K562 (cell line): ENCODE measurements at regions not wholly inside any gene's neighbourhood (a gene's known extent, or its start where the extent isn't known, plus 50 kb on each side); places are given as distances from the start of the nearest gene placed in this dataset.
A peak's percentile ranks its signal among the peaks of the same experiment; 100 is the strongest.

Source experiments
- HSF4 ChIP-seq: fragments of 250-450 bp; sonication (Bioruptor Pico); IDR thresholded peaks from 2 replicates; pipeline ENCODE4 v2.1.2; 2022; ENCODE audit warnings: mild to moderate bottlenecking, moderate library complexity, borderline replicate concordance
- KDM1A ChIP-seq, 2 experiments: fragments of 450-650 bp; IDR thresholded peaks; 2 replicates each; pipeline ENCODE4 v1.6.1; 2016; ENCODE audit warnings: mild to moderate bottlenecking in 2 of 2
- LCOR ChIP-seq: sonication (generic); formaldehyde crosslinking; IDR thresholded peaks from 2 replicates; pipeline ENCODE4 v1.8.0; 2022; ENCODE audit warnings: mild to moderate bottlenecking, missing genetic modification reagents
- NR2F6 ChIP-seq: fragments of 450-650 bp; formaldehyde crosslinking; IDR thresholded peaks from 2 replicates; pipeline ENCODE4 v1.4.0; 2020; ENCODE audit warnings: mild to moderate bottlenecking
- PTBP1 ChIP-seq: fragments of 200-400 bp; formaldehyde crosslinking; IDR thresholded peaks from 2 replicates; pipeline ENCODE4 v1.6.1; 2017; ENCODE audit warnings: low read depth, low read length
- SAP30 ChIP-seq: fragments of 200-600 bp; sonication (generic); IDR thresholded peaks from 2 replicates; pipeline ENCODE4 v1.6.1; 2012; ENCODE audit warnings: borderline replicate concordance, low read depth, mild to moderate bottlenecking, moderate library complexity, low read length, control low read depth, inconsistent platforms; ENCODE audit not compliant: insufficient read depth, poor library complexity, severe bottlenecking
- TEAD1 ChIP-seq, 2 experiments: fragments of 450-650 bp in 1 of 2; sonication (generic) in 1 of 2; formaldehyde crosslinking; IDR thresholded peaks; 2 replicates each; pipeline versions ENCODE4 v1.4.0 to v1.8.0; 2020 to 2022; ENCODE audit warnings: mild to moderate bottlenecking in 2 of 2, missing genetic modification reagents in 1 of 2
- THRAP3 ChIP-seq: fragments of 450-650 bp; IDR thresholded peaks from 2 replicates; pipeline ENCODE4 v1.6.1; 2016; ENCODE audit warnings: mild to moderate bottlenecking, inconsistent platforms, borderline replicate concordance
- ZNF232 ChIP-seq: sonication (generic); formaldehyde crosslinking; IDR thresholded peaks from 2 replicates; pipeline ENCODE4 v1.8.0; 2022; ENCODE audit warnings: mild to moderate bottlenecking, missing genetic modification reagents
- TF ChIP-seq, protein P1 (sequence below): fragments of 450-650 bp; conservative IDR thresholded peaks from 2 replicates; pipeline ENCODE4 v1.6.1; 2016; ENCODE audit warnings: missing genetic modification characterization, low read depth, mild to moderate bottlenecking, control low read depth, missing compliant biosample characterization
- TF ChIP-seq, protein P2 (sequence below), 2 experiments: fragments of 150-350 bp in 1 of 2; IDR thresholded peaks; 2 replicates each; pipeline ENCODE4 v1.6.1; 2012 to 2016; ENCODE audit warnings: low read depth in 2 of 2, low read length in 2 of 2, mild to moderate bottlenecking in 1 of 2, moderate library complexity in 1 of 2
- TF ChIP-seq, protein P3 (sequence below): fragments of 450-650 bp; IDR thresholded peaks from 2 replicates; pipeline ENCODE4 v1.6.1; 2016; ENCODE audit warnings: missing biosample characterization, missing genetic modification characterization
- TF ChIP-seq, protein P4 (sequence below), 2 experiments: IDR thresholded peaks in 1 of 2; conservative IDR thresholded peaks in 1 of 2; 2 replicates each; pipeline ENCODE4 v1.6.1; 2016; ENCODE audit warnings: low read depth in 2 of 2, mild to moderate bottlenecking in 1 of 2, missing compliant biosample characterization in 1 of 2, missing genetic modification characterization in 1 of 2, moderate library complexity in 1 of 2
- TF ChIP-seq, protein P5 (sequence below): sonication (generic); formaldehyde crosslinking; IDR thresholded peaks from 2 replicates; pipeline ENCODE4 v1.8.0; 2023; ENCODE audit warnings: mild to moderate bottlenecking, missing genetic modification reagents

DNA sequence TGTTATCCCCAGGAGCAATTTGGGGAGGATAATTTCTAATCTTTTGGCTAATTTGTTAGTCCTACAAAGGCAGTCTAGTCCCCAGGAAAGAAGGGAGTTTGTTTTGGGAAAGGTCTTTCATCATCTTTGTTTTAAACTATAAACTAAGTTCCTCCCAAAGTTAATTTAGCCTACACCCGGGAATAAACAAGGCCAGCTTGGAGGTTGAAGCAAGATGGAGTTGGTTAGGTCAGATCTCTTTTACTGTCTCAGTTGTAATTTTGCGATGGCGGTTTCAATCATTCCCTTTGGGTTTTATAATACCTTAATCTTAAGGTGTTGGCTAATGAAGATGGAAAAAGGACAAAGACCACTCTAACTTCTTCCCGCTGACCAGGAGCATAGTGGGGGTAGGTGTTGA is 166.4 kb upstream of the NAMPT start (continued):
- TF ChIP-seq SAP30, result no peak
- TF ChIP-seq, protein P1, sequence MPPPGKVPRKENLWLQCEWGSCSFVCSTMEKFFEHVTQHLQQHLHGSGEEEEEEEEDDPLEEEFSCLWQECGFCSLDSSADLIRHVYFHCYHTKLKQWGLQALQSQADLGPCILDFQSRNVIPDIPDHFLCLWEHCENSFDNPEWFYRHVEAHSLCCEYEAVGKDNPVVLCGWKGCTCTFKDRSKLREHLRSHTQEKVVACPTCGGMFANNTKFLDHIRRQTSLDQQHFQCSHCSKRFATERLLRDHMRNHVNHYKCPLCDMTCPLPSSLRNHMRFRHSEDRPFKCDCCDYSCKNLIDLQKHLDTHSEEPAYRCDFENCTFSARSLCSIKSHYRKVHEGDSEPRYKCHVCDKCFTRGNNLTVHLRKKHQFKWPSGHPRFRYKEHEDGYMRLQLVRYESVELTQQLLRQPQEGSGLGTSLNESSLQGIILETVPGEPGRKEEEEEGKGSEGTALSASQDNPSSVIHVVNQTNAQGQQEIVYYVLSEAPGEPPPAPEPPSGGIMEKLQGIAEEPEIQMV (tag), result 0 out of 2 replicates have a peak, but pooled peaks have one; percentile 26
- TF ChIP-seq, protein P2, sequence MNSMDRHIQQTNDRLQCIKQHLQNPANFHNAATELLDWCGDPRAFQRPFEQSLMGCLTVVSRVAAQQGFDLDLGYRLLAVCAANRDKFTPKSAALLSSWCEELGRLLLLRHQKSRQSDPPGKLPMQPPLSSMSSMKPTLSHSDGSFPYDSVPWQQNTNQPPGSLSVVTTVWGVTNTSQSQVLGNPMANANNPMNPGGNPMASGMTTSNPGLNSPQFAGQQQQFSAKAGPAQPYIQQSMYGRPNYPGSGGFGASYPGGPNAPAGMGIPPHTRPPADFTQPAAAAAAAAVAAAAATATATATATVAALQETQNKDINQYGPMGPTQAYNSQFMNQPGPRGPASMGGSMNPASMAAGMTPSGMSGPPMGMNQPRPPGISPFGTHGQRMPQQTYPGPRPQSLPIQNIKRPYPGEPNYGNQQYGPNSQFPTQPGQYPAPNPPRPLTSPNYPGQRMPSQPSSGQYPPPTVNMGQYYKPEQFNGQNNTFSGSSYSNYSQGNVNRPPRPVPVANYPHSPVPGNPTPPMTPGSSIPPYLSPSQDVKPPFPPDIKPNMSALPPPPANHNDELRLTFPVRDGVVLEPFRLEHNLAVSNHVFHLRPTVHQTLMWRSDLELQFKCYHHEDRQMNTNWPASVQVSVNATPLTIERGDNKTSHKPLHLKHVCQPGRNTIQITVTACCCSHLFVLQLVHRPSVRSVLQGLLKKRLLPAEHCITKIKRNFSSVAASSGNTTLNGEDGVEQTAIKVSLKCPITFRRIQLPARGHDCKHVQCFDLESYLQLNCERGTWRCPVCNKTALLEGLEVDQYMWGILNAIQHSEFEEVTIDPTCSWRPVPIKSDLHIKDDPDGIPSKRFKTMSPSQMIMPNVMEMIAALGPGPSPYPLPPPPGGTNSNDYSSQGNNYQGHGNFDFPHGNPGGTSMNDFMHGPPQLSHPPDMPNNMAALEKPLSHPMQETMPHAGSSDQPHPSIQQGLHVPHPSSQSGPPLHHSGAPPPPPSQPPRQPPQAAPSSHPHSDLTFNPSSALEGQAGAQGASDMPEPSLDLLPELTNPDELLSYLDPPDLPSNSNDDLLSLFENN (IDR thresholded peaks at IDR 0.05; ENCODE audit: low read depth in 2 of 2, low read length in 2 of 2), result no peak
- no peak for TF ChIP-seq THRAP3
- TF ChIP-seq, protein P3, sequence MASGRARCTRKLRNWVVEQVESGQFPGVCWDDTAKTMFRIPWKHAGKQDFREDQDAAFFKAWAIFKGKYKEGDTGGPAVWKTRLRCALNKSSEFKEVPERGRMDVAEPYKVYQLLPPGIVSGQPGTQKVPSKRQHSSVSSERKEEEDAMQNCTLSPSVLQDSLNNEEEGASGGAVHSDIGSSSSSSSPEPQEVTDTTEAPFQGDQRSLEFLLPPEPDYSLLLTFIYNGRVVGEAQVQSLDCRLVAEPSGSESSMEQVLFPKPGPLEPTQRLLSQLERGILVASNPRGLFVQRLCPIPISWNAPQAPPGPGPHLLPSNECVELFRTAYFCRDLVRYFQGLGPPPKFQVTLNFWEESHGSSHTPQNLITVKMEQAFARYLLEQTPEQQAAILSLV (tag), result peak; percentile 37; the same call in 1 of the 2 replicates
- TF ChIP-seq LCOR (CRISPR knock-in tag), result no peak
- no peak for TF ChIP-seq KDM1A (IDR thresholded peaks at IDR 0.05)
- TF ChIP-seq, protein P4, sequence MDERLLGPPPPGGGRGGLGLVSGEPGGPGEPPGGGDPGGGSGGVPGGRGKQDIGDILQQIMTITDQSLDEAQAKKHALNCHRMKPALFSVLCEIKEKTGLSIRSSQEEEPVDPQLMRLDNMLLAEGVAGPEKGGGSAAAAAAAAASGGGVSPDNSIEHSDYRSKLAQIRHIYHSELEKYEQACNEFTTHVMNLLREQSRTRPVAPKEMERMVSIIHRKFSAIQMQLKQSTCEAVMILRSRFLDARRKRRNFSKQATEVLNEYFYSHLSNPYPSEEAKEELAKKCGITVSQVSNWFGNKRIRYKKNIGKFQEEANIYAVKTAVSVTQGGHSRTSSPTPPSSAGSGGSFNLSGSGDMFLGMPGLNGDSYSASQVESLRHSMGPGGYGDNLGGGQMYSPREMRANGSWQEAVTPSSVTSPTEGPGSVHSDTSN (CRISPR knock-in tag; IDR thresholded peaks at IDR 0.05; ENCODE audit: low read depth), result no peak
- TF ChIP-seq, protein P4 (tag; conservative IDR thresholded peaks at IDR 0.05; ENCODE audit: low read depth), result 0 out of 2 replicates have a peak, but pooled peaks have one; percentile 29
- TF ChIP-seq NR2F6, result no peak
- TF ChIP-seq PTBP1, result no peak
- TF ChIP-seq TEAD1 (CRISPR knock-in tag; IDR thresholded peaks at IDR 0.05), result 0 out of 4 replicates have a peak, but pooled peaks of 1 of the 2 experiments have one; percentile 42
- TF ChIP-seq, protein P5, sequence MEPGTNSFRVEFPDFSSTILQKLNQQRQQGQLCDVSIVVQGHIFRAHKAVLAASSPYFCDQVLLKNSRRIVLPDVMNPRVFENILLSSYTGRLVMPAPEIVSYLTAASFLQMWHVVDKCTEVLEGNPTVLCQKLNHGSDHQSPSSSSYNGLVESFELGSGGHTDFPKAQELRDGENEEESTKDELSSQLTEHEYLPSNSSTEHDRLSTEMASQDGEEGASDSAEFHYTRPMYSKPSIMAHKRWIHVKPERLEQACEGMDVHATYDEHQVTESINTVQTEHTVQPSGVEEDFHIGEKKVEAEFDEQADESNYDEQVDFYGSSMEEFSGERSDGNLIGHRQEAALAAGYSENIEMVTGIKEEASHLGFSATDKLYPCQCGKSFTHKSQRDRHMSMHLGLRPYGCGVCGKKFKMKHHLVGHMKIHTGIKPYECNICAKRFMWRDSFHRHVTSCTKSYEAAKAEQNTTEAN (CRISPR knock-in tag), result no peak
- TF ChIP-seq HSF4 (CRISPR knock-in tag), result no peak
- no peak for TF ChIP-seq ZNF232 (CRISPR knock-in tag)
